Hematopoietic multipotent progenitor cell treated with erythropoietin and hydrocortisone succinate and interleukin-3 and kit ligand, for 6 days (in vitro differentiated cells): ENCODE measurements at regions not wholly inside any gene's neighbourhood (a gene's known extent, or its start where the extent isn't known, plus 50 kb on each side); places are given as distances from the start of the nearest gene placed in this dataset.

Experiments
- DNase-seq: peaks from one replicate; pipeline ENCODE4 v3.0.0-alpha.2; 2015

DNA sequence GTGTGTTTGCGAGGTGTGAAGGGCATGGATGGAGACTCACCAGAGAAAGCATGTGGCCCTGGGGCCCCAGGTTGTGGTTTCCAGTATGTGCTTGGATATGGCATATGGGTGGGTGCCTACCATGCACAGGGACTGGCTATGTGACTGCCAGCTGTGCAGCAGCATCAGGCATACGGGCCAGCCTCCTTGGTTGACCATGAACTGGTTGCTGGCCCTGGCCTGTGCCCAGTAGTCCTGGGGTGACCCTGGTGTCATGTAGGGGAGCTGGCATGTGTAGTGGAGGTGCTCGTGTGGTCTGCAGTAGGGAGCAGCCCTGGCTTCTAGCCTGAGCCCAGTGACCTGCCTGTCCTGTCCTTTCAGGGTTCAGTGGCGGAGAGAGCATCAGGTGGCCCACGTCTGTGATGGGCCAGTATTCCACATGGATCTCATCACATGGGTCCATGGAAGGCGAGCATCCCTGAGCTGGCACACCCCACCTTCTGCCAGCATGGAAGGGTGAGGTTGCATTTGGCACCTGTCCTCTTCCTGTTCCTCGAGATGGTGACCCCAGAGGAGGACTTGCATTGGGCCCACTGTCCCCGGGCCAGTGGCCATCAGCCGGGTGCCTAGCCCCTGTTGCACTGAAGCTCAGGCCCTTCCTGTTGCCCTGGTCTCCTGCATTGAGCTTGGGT, 228.9 kb downstream of the SNRPN start:
- DNase-seq = no peak

DNA sequence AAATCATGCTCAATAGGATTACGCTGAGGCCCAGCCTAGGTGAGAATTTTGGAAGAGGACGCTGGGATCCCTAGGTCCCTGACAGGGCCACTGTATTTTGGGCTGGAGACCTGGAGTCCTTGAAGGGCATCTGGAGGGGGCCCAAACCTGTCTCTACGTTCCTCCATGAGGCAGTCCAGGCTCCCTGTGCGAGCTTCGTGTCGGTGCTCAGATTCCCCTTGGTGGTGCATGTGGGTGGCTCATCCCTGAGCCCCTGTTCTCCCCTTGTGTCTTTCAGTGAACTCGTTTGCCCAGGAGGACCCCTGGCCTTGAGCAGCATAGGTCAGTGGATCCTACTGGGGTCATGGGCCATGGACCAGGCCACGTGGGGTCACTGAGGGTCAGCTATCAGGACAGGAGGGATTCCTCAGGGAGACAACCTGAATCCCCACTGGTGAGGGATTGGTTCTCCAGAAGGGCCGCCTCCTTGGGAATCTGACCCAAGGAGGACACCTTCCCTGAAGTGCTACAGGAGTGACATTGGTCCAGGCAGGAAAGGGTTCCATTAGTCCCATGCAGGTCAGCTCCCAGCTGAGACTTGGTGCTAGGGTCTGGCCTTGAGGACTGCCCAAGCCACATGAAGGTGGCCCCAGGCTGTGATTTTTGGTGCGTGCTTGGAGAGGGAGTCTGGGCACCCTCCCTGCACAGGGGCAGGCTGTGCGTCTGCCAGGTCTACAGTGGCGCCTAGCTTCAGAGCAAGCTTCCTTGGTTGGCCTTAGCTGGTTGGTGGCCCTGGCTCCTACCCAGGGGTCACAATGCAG, 229.8 kb downstream of the SNRPN start:
- no peak for DNase-seq

DNA sequence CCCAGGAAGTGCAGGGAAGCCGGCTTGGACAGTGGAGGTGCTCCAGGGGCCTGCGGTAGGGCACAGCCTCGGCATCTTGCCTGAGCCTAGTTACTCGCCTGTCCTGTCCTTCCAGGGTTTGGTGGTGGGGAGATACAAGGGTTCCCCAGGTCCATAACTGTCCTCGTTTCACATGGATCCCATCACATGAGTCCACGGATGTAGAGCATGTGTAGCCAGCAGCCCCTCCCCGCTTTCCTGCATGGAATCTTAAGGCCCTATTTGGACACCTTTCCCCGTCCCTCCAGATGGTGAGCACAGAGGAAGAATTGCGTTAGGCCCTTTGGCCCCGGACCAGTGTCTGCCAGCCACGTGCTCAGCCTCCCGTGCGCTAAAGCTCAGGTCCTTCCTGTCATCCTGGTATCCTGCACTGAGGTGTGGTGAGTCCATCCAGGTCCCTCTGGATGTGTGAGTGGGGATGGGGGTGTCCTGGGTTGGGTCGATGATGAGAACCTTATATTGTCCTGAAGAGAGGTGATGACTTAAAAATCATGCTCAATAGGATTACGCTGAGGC, 230.4 kb downstream of the SNRPN start:
- no peak for DNase-seq

DNA sequence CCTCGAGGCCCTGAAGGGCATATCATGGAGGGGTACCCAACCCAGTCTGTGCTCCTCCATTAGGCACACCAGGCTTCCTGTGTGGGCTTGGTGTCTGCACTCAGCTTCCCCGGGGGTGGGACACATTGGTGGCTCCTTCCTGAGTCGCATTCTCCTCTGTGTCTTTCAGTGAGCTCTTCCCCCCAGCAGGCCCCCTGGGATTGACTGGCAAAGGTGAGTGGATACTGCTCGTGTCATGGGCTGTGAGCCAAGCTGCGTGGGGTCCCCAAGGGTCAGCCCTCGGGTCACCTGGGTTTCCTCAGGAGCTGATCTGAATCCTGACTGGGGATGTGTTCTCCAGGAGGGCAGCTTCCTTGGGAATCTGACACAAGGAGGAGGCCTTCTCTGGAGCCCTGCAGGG, 231.0 kb downstream of the SNRPN start:
- DNase-seq = no peak

DNA sequence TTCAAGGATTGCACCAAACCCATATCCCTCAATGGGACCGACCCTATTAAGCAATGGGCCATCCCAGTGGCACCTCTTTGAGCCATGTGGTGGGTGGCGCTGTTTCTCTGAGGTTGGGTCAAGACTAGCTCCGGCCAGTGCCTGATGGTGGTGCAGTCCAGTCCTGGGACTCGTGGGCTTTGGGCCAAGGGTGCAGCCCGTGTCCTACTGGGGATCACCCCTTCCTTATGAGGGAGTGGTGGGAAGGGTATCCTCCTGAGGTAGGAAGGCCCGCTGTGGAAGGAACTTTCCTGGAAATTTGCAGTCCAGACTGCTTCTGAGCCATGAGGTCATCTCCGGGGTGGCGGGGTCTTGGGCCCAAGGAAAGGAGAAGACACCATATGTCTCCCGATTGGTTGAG, 231.6 kb downstream of the SNRPN start:
- no peak for DNase-seq

DNA sequence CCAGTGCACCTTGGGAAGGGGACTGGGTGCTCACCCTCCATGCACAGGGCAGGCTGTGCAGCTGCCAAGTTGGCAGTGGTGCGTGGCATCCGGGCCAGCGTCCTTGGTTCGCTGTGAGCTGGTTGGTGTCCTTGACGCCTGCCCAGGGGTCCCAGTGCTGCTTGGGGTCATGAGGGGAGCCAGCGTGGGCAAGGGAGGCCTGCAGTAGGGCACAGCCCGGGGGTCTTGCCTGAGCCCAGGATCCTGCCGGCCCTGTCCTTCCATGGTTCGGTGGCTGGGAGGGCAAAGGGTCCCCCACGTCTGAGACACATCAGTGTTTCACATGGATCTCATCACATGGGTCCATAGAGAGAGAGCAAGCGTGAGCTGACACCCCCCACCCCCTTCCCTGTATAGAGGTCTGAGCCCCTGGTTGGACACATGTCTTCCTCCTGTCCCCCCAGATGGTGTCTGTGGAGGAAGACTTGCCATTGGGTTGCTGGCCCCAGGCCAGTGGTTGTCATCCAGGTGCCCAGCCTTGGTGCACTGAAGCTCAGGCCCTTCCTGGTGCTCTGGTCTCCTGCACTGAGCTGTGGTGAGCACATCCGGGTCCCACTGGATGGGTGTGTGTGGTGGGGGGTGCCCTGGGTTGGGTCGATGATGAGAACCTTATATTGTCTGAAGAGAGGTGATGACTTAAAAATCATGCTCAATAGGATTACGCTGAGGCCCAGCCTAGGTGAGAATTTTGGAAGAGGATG, 232.3 kb downstream of the SNRPN start:
- no peak for DNase-seq

DNA sequence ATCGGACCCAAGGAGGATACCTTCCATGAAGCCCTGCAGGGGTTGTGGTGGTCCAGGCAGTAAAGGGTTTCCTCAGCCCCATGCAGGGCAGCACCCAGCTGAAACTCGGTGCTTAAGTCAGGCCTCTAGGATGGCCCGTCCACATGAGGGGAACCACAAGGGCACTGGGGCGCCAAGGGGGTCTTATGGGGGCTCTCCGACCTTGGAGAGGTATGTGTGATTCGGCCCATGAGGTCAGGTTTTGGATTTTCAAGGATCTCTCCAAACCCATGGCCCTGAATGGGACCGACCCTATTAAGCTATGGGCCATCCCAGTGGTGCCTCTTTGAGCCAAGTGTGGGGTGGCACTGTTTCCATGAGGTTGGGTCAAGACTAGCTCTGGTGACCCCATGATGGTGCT, 233.3 kb downstream of the SNRPN start:
- no peak for DNase-seq

DNA sequence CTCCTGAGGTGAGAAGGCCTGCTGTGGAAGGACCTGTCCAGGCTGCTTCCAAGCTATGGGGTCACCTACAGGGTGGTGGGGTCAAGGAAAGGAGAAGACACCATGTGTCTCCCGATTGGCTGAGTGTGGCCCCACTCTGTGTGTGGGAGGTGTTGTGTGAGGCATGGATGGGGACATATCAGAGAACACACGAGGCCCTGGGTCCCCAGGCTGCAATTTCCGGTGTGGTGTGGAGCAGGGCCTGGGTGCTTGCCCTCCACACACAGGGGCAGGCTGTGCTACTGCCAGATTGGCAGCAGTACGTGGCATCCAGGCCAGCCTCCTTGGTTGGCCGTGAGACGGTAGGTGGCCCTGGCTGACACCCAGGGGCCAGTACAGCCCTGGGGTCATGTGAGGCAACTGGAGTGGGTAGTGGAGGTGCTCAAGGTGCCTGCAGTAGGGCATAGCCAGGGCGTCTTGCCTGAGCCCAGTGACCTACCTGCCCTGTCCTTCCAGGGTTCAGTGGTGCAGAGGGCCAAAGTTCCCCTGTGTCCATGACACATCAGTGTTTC, 233.8 kb downstream of the SNRPN start:
- no peak for DNase-seq

DNA sequence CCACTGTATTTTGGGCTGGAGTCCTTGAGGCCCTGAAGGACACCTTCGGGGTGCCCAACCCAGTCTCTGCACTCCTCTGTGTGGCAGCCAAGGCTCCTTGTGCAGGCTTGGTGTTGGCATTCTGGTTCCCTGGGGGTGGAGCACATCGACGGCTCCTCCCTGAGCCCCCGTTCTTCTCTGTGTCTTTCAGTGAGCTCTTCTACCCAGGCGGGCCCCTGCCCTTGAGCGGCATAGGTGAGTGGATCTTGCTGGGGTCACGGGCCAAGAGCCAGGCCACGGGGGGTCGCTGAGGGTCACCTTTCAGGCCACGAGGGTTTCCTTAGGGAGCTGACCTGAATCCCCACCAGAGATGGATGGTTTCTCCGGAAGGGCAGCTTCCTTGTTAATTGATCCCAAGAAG, 234.8 kb downstream of the SNRPN start:
- no peak for DNase-seq

DNA sequence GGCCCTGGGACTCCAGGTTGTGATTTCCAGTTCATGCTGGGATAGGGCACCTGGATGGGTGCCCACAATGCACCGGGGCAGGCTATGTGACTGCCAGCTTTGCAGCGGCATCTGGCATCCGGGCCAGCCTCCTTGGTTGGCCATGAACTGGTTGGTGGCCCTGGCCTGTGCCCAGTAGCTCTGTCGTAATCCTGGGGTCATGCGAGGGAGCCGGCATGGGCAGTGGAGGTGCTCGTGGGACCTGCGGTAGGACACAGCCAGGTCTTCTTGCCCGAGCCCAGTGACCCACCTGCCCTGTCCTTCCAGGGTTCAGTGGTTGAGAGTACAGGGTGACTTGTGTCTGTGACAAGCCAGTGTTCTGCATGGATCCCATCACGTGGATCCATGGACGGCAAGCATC, 237.9 kb downstream of the SNRPN start:
- no peak for DNase-seq

DNA sequence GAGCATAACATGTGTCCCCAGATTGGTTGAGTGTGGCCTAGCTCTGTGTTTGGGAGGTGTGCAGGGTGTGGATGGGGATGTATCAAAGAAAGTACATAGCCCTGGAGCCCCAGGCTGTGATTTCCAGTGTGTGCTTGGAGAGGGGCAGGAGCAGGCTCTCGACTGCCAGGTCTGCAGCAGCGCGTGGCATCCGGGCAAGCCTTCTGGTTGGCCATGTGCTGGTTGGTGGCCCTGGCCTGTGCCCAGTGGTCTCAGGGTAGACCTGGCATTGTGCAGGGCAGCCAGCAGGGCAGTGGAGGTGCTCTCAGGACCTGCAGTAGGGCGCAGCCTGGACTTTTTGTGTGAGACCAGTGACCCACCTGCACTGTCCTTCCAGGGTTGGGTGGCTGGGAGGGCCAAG, 231.5 kb downstream of the UBE3A start:
- no peak for DNase-seq

DNA sequence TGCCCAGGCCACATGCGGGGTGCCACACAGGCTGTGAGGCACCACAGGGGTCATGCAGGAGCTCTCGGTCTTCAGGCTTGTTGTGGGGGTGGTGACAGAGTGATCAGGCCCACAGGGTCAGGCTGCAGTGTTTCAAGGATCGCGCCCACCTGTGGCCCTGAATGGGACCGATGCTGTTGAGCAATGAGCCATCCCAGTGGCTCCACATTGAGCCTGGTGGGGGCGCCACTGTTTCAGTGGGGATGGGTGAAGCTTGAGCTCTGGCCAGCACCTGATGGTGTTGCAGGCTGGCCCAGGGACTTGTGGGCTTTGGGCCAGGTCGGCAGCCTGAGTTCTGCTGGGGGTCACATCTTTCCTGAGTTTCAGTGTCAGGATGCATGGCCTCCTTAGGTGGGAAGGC, 230.1 kb downstream of the UBE3A start:
- DNase-seq = no peak

DNA sequence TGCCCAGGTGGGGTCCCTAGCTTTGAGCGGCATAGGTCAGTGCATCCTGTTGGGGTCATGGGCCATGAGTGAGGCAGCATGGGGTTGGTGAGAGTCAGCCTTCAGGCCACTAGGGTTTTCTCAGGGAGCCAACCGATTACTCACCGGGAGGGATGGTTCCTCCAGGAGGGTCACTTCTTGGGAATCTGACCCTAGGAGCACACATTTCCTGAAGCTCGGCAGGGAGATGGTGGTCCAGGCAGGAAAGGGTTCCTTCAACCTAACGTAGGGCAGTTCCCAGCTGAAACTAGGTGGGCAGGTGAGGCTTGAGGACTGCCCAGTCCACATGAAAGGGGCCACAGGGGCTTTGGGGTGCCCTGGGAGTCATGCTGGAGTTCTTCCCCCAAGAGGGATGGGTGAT, 218.0 kb downstream of the UBE3A start:
- DNase-seq = no peak

DNA sequence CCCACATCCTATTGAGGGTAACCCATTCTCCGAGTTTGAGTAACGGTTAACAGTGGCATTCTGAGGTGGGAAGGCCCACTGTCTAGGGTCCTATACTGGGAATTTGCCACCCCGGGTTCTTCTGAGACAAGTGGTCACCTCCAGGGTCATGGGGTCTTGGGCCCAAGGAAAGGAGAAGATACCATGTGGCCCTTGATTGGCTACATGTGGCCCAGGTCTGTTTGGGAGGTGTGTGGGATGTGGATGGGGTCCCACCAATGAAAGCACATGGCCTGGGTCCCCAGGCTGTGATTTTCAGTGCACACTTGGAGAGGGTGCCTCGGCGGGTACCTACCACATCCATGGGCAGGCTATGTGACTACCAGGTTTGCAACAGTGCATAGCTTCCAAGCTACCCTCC, 214.4 kb downstream of the UBE3A start:
- no peak for DNase-seq

DNA sequence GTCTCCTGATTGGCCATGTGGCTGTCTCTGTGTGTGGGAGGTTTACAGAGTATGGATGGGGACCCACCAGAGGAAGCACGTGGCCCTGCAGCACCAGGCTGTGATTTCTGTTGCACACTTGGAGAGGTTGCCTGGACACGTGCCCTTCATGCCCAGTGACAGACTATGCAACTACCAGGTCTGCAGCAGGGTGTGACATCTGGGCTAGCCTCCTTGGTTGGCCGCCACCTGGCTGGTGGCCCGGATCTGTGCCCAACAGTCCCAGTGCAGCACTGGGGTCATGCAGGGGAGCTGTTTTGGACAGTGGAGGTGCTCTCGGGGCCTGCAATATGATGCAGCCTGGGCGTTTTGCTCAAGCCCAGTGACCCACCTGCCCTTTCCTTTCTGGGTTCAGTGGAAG, 212.5 kb downstream of the UBE3A start:
- DNase-seq = no peak

DNA sequence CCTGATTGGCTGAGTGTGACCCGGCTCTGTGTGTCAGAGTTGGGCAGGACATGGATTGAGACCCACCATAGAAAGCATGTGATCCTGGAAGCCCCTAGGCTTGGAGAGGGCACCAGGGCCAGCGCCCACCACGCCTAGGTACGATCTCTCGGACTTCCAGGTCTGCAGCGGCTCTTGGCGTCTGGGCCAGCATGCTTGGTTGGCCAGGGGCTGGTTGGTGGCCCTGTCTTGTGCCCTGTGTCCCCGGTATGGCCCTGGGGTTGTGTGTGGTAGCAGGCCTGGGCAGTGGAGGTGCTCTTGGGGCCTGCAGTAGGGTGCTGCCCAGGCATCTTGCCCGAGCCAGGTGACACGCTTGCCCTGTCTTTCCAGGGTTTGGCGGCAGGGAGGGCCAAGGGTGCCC, 210.6 kb downstream of the UBE3A start:
- DNase-seq = no peak

DNA sequence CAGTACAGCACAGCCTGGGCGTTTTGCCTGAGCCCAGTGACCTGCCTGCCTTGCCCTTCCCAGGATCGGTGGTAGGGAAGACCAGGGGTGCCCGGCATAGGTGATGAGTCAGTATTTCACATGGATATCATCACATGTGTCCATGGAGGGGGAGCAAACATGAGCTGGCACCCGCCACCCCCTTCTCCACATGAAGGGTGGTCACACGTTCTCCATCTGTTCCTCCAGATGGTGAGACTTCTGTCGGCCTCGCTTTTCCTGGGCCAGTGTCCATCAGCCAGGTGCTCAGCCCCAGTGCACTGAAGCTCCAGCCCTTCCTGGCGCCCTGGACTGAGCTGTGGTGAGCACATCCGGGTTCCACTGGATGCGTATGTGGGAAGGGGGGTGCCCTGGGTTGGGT, 208.4 kb downstream of the UBE3A start:
- no peak for DNase-seq

DNA sequence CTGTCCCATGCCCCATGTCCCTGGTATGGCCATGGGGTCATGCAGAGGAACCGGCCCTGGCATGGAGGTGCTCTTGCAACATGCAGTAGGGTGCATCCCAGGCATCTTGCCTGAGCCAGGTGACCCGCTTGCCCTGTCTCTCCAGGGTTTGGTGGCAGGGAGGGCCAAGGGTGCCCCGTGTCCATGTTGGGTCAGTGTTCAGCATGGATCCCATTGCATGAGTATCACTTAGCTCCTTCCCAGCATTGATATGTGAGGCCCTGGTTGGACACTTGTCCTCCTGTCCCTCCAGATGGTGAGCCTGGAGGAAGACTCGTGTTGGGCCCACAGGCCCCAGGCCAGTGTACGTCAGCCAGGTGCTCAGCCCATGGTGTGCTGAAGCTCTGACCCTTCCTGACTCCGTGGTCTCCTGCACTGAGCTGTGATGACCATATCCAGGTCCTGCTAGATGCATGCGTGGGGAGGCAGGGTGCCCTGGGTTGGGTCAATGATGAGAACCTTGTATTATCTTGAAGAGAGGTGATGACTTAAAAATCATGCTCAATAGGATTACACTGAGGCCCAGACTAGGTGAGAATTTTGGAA, 205.0 kb downstream of the UBE3A start:
- DNase-seq = no peak

DNA sequence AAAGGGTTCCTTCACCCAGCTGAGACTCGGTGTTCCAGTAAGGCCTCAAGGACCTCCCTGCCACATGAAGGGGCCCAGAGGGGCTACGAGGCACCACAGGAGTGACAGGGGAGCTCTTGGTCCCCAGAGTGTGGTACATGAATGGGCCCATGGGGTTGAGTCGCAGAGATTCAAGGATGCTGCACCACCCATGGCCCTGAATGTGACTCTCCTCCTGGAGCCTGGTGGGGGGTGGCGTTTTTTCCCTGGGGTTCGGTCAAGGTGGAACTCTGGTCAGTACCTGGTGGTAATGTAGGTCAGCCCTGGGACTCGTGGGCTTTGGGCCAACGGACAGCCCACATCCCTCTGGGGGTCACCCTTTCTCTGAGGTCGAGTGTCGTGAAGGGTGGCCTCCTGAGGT, 204.0 kb downstream of the UBE3A start:
- DNase-seq = no peak

DNA sequence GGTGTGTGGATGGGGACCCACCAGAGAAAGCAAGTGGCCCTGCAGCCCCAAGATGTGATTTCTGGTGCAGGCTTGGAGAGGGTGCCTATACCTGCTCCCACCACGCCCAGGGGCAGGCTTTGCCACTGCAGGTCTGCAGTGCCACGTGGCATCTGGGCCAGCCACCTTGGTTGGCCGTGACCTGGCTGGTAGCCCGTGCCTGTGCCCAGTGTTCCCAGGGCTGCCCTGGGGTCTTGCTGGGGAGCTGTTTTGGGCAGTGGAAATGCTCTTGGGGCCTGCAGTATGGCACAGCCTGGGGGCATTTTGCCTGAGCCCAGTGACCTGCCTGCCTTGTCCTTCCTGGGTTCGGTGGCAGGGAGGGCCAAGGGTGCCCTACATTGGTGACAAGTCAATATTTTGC, 203.4 kb downstream of the UBE3A start:
- DNase-seq = no peak

DNA sequence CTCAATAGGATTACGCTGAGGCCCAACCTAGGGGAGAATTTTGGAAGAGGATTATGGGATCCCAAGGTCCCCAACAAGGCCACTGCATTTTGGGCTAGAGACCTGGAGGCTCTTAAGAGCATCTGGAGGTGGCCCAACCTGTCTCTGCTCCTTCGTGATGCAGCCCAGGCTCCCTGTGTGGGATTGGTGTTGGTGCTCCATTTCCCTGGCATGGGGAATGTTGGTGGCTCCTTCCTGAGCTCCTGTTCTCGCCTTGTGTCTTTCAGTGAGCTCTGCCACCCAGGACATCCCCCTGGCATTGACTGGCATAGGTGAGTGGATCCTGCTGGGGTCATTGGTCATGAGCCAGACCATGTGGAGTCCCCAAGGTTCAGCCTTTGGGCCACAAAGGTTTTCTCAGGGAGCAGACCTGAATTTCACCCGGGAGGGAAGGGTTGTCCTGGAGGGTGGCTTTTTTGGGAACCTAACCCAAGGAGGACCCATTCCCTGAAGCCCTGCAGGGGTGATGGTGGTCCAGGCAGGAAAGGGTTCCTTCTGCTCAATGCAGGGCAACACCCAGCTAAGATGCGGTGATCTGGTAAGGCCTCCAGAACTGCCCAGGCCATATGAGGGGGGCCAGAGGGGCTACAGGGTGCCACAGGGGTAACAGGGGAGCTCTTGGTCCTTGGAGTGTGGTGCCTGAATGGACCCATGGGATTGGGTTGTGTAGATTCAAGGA, 202.5 kb downstream of the UBE3A start:
- DNase-seq = no peak

DNA sequence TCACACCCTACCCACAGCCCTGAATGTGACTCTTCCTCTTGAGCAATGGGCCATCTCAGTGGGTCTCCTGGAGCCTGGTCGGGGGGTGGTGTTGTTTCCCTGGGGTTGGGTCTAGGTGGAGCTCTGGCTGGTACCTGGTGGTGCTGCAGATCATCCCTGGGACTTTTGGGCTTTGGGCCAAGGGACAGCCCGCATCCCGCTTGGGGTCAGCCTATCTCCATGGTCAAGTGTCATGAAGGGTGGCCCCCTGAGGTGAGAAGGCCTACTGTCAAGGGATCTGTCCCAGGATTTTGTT, 202.0 kb downstream of the UBE3A start:
- DNase-seq = no peak
